HEK293 (cell line): ENCODE measurements at regions not wholly inside any gene's neighbourhood (a gene's known extent, or its start where the extent isn't known, plus 50 kb on each side); places are given as distances from the start of the nearest gene placed in this dataset.

Experiments used
- ZBTB17 ChIP-seq: fragments of 450-650 bp; formaldehyde crosslinking; IDR thresholded peaks from 2 replicates; pipeline ENCODE4 v1.5.1; 2016; ENCODE audit warnings: missing biosample characterization, missing genetic modification characterization
- ZNF23 ChIP-seq: fragments of 450-650 bp; formaldehyde crosslinking; IDR thresholded peaks from 2 replicates; pipeline ENCODE4 v1.5.1; 2016; ENCODE audit warnings: missing biosample characterization, missing genetic modification characterization, borderline replicate concordance
- ZNF433 ChIP-seq: fragments of 450-650 bp; formaldehyde crosslinking; IDR thresholded peaks from 2 replicates; pipeline ENCODE4 v1.5.1; 2016; ENCODE audit warnings: missing biosample characterization, missing genetic modification characterization, low read depth
- ZNF558 ChIP-seq: fragments of 450-650 bp; formaldehyde crosslinking; IDR thresholded peaks from 2 replicates; pipeline ENCODE4 v1.5.1; 2016; ENCODE audit warnings: missing biosample characterization, missing genetic modification characterization
- ZNF621 ChIP-seq: fragments of 450-650 bp; formaldehyde crosslinking; IDR thresholded peaks from 2 replicates; pipeline ENCODE4 v1.5.1; 2017; ENCODE audit warnings: missing biosample characterization, missing genetic modification characterization
- ZNF776 ChIP-seq: fragments of 450-650 bp; formaldehyde crosslinking; IDR thresholded peaks from 2 replicates; pipeline ENCODE4 v1.5.0; 2017; ENCODE audit warnings: missing biosample characterization, missing genetic modification characterization, borderline replicate concordance
- TF ChIP-seq, protein P1 (sequence below): fragments of 450-650 bp; formaldehyde crosslinking; IDR thresholded peaks from 2 replicates; pipeline ENCODE4 v1.5.1; 2016; ENCODE audit warnings: missing biosample characterization, missing genetic modification characterization

DNA sequence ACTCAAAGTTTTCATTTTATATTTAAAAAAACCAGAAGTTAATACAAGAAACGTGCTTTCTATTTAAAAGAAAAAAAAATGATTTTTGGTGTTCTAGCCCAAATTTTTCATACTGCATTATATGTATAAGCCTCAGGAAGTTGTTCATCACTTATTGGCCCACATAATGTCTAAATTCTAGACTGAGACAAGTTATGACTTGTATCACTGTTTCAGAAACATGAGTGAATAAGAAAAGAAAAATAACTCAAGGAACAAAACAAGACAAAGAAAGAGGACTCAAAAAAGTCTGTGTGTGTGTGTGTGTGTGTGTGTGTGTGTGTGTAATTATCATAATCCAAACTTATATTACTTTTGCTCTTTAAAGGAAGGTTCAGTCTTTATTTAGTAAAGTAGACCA, 929.8 kb downstream of the GALC start:
- TF ChIP-seq, protein P1, sequence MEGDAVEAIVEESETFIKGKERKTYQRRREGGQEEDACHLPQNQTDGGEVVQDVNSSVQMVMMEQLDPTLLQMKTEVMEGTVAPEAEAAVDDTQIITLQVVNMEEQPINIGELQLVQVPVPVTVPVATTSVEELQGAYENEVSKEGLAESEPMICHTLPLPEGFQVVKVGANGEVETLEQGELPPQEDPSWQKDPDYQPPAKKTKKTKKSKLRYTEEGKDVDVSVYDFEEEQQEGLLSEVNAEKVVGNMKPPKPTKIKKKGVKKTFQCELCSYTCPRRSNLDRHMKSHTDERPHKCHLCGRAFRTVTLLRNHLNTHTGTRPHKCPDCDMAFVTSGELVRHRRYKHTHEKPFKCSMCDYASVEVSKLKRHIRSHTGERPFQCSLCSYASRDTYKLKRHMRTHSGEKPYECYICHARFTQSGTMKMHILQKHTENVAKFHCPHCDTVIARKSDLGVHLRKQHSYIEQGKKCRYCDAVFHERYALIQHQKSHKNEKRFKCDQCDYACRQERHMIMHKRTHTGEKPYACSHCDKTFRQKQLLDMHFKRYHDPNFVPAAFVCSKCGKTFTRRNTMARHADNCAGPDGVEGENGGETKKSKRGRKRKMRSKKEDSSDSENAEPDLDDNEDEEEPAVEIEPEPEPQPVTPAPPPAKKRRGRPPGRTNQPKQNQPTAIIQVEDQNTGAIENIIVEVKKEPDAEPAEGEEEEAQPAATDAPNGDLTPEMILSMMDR (tag by site-specific recombination): no peak
- TF ChIP-seq ZNF558 (tag by site-specific recombination) (no peak), ZNF23 (tag by site-specific recombination) (no peak), ZNF621 (tag by site-specific recombination) (no peak), ZNF433 (no peak), ZNF776 (no peak), ZBTB17 (tag by site-specific recombination) (no peak)
